SK-N-SH treated with all-trans-retinoic acid at 6 μM for 48 hours (cell line): ENCODE measurements at regions not wholly inside any gene's neighbourhood (a gene's known extent, or its start where the extent isn't known, plus 50 kb on each side); places are given as distances from the start of the nearest gene placed in this dataset.

ENCODE experiments used
- ATAC-seq: fragments of 200-7000 bp; cut with Tn5 transposase; 3 replicates; pipeline ENCODE4 v1.9.1; 2020; ENCODE audit warnings: mild to moderate bottlenecking, moderate library complexity
- ARNTL ChIP-seq: fragments of 450-650 bp; formaldehyde crosslinking; IDR thresholded peaks from 2 replicates; pipeline ENCODE4 v1.5.0; 2020; ENCODE audit warnings: low read depth, mild to moderate bottlenecking, moderate library complexity, borderline replicate concordance
- BACH2 ChIP-seq: fragments of 250-450 bp; sonication (Bioruptor Pico); IDR thresholded peaks from 2 replicates; pipeline ENCODE4 v1.9.0; 2021; ENCODE audit warnings: mild to moderate bottlenecking, borderline replicate concordance
- CSDC2 ChIP-seq: fragments of 250-450 bp; sonication (Bioruptor Pico); IDR thresholded peaks from 2 replicates; pipeline ENCODE4 v1.5.0; 2020; ENCODE audit warnings: mild to moderate bottlenecking, moderate library complexity
- ESRRG ChIP-seq: fragments of 250-450 bp; sonication (Bioruptor Pico); IDR thresholded peaks from 2 replicates; pipeline ENCODE4 v1.6.1; 2021; ENCODE audit warnings: mild to moderate bottlenecking
- ISL1 ChIP-seq: fragments of 250-450 bp; sonication (Bioruptor Pico); IDR thresholded peaks from 2 replicates; pipeline ENCODE4 v2.1.2; 2022; ENCODE audit warnings: mild to moderate bottlenecking, moderate library complexity
- OSR1 ChIP-seq: fragments of 250-450 bp; sonication (Bioruptor Pico); IDR thresholded peaks from 2 replicates; pipeline ENCODE4 v1.8.0; 2022; ENCODE audit warnings: moderate library complexity, mild to moderate bottlenecking, inconsistent platforms
- RARB ChIP-seq: fragments of 250-450 bp; sonication (Bioruptor Pico); IDR thresholded peaks from 2 replicates; pipeline ENCODE4 v1.8.0; 2021; ENCODE audit warnings: mild to moderate bottlenecking, moderate library complexity
- SNAI2 ChIP-seq: fragments of 250-450 bp; sonication (Bioruptor Pico); IDR thresholded peaks from 2 replicates; pipeline ENCODE4 v1.5.0; 2020; ENCODE audit warnings: mild to moderate bottlenecking, moderate library complexity
- TCF4 ChIP-seq: fragments of 250-450 bp; sonication (Bioruptor Pico); IDR thresholded peaks from 2 replicates; pipeline ENCODE4 v1.8.0; 2021; ENCODE audit warnings: mild to moderate bottlenecking, moderate library complexity, borderline replicate concordance
- TOX ChIP-seq: fragments of 250-450 bp; sonication (Bioruptor Pico); IDR thresholded peaks from 2 replicates; pipeline ENCODE4 v1.8.0; 2021; ENCODE audit warnings: mild to moderate bottlenecking, moderate library complexity, borderline replicate concordance
- ZC3H10 ChIP-seq: fragments of 250-450 bp; sonication (Bioruptor Pico); IDR thresholded peaks from 2 replicates; pipeline ENCODE4 v1.5.1; 2021; ENCODE audit warnings: mild to moderate bottlenecking, moderate library complexity
- ZFP3 ChIP-seq: fragments of 250-450 bp; sonication (Bioruptor Pico); IDR thresholded peaks from 2 replicates; pipeline ENCODE4 v1.5.0; 2020; ENCODE audit warnings: mild to moderate bottlenecking, moderate library complexity
- ZFP30 ChIP-seq: fragments of 450-650 bp; formaldehyde crosslinking; IDR thresholded peaks from 2 replicates; pipeline ENCODE4 v1.5.0; 2022; ENCODE audit warnings: mild to moderate bottlenecking, moderate library complexity
- ZNF565 ChIP-seq: fragments of 450-650 bp; formaldehyde crosslinking; conservative IDR thresholded peaks from 2 replicates; pipeline ENCODE4 v1.5.0; 2020; ENCODE audit warnings: low read depth, mild to moderate bottlenecking, moderate library complexity
- ZNF70 ChIP-seq: fragments of 450-650 bp; formaldehyde crosslinking; IDR thresholded peaks from 2 replicates; pipeline ENCODE4 v1.5.0; 2020; ENCODE audit warnings: mild to moderate bottlenecking, moderate library complexity
- ZNF8 ChIP-seq: fragments of 450-650 bp; formaldehyde crosslinking; IDR thresholded peaks from 2 replicates; pipeline ENCODE4 v1.5.0; 2020; ENCODE audit warnings: mild to moderate bottlenecking, moderate library complexity
- TF ChIP-seq, protein P1 (sequence below): fragments of 250-450 bp; sonication (Bioruptor Pico); IDR thresholded peaks from 2 replicates; pipeline ENCODE4 v1.5.1; 2021; ENCODE audit warnings: mild to moderate bottlenecking, moderate library complexity
- TF ChIP-seq, protein P2 (sequence below): fragments of 250-450 bp; sonication (Bioruptor Pico); IDR thresholded peaks from 2 replicates; pipeline ENCODE4 v1.5.0; 2020; ENCODE audit warnings: mild to moderate bottlenecking, moderate library complexity
- TF ChIP-seq, protein P3 (sequence below): fragments of 250-450 bp; sonication (Bioruptor Pico); IDR thresholded peaks from 2 replicates; pipeline ENCODE4 v1.8.0; 2021; ENCODE audit warnings: low read depth, mild to moderate bottlenecking, moderate library complexity, borderline replicate concordance

DNA sequence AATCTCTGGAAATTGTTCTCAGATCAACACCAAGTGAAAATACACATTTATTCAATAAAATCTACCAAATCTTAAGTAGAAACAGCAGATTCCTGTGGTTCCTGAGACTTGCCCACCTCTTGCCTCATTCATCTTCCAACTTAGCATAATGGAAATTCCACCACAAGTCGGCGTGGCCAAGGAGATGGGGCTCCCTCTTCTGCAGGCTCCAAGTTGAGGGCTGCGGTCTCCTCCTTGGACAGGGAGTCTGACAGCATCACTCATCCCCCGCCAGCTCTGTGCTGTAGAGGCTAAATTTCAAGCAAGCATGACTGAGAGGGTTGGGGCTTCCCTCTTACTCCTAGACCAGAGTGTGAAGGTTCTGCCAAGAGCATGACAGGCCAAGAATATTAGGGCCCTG lies 273.7 kb downstream of the DIRAS2 start:
- ATAC-seq: no peak
- TF ChIP-seq RARB (CRISPR knock-in tag): no peak
- no peak for TF ChIP-seq ZNF70 (CRISPR knock-in tag)
- TF ChIP-seq, all 23 proteins: peak for 0

DNA sequence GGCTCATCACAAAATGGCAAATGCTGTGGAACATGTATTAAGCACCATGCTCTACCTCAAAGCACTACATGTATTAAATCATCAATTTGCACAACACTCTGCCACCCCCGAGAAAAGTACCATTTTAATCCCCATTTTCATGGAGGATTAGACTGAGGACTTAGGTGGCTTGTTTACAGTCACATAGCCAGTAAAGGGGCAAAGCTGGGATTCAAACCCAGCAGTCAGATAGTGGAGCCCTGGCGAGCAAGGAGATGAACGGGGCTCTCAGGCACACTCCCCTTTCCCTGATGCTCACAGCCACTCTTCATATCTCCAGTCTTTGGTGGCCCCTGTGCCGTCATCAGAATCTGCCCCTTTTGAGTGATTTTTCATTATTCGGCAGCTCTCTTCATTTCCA lies 262.9 kb downstream of the DIRAS2 start:
- no peak for TF ChIP-seq BACH2 (CRISPR knock-in tag)
- ATAC-seq: no peak

DNA sequence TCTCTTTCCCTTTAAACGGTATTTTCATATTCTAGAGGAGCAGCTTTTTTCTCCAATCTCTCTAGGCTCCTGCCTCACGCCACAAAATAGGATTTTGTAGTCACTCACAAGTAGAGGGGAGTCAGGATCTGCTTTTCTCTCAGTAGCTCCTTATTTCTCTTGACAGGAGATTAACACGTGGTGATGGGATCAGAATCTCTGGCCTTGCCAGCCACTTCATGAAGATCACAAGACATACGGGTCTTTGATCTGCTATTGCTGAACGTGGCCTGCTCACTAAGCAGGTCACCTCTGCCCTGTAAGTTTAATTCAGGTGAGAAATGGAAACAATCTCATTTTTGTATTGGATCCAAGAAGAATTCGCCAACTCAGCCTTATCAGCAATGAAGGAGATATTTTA lies 257.5 kb downstream of the DIRAS2 start:
- TF ChIP-seq TCF4 (CRISPR knock-in tag) (no peak), SNAI2 (CRISPR knock-in tag) (no peak), OSR1 (CRISPR knock-in tag) (no peak), ZNF565 (CRISPR knock-in tag) (no peak), ESRRG (CRISPR knock-in tag) (no peak)
- TF ChIP-seq, protein P1, sequence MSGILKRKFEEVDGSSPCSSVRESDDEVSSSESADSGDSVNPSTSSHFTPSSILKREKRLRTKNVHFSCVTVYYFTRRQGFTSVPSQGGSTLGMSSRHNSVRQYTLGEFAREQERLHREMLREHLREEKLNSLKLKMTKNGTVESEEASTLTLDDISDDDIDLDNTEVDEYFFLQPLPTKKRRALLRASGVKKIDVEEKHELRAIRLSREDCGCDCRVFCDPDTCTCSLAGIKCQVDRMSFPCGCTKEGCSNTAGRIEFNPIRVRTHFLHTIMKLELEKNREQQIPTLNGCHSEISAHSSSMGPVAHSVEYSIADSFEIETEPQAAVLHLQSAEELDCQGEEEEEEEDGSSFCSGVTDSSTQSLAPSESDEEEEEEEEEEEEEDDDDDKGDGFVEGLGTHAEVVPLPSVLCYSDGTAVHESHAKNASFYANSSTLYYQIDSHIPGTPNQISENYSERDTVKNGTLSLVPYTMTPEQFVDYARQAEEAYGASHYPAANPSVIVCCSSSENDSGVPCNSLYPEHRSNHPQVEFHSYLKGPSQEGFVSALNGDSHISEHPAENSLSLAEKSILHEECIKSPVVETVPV: no peak
- ATAC-seq: no peak

DNA sequence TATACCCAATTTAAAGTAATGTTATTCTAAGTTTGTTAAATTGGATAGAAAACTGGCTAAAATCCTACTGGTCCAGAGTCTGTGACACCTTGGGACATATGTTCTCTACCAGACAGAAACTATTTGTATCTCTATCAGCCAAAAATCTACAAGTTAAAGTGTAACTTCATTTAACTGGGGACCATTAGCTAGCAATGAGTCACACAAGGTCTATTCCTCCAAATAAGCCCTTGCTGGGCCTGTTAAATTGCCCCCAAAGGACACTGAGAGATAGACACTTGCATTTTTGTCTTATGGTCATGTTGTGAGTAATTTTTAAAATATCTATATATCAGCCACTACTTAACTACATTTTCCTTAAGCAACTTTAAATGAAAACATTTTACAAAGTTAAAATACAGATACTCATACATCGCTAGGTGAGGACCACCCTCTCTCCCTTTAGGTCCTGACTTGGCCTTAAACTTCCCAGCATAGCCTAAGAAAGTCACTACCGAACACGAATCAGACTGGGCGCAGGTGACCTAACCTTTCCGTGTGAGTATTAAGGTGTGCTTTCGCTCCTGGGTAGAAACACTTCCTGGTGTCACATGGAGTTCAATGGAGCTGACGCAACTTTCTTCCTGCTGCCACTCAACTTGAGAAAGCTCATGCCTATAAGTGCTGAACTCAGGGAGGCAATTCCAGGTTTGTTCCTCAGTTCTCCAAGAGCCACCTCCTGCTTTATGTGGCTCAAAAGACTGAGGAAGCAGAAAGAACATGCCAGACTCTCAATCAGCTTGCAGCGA lies 249.1 kb downstream of the DIRAS2 start:
- ATAC-seq: no peak
- TF ChIP-seq, protein P2, sequence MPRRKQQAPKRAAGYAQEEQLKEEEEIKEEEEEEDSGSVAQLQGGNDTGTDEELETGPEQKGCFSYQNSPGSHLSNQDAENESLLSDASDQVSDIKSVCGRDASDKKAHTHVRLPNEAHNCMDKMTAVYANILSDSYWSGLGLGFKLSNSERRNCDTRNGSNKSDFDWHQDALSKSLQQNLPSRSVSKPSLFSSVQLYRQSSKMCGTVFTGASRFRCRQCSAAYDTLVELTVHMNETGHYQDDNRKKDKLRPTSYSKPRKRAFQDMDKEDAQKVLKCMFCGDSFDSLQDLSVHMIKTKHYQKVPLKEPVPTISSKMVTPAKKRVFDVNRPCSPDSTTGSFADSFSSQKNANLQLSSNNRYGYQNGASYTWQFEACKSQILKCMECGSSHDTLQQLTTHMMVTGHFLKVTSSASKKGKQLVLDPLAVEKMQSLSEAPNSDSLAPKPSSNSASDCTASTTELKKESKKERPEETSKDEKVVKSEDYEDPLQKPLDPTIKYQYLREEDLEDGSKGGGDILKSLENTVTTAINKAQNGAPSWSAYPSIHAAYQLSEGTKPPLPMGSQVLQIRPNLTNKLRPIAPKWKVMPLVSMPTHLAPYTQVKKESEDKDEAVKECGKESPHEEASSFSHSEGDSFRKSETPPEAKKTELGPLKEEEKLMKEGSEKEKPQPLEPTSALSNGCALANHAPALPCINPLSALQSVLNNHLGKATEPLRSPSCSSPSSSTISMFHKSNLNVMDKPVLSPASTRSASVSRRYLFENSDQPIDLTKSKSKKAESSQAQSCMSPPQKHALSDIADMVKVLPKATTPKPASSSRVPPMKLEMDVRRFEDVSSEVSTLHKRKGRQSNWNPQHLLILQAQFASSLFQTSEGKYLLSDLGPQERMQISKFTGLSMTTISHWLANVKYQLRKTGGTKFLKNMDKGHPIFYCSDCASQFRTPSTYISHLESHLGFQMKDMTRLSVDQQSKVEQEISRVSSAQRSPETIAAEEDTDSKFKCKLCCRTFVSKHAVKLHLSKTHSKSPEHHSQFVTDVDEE (CRISPR knock-in tag): no peak
- TF ChIP-seq ZFP3 (CRISPR knock-in tag) (no peak), ZFP30 (CRISPR knock-in tag) (no peak), CSDC2 (no peak), ZNF8 (CRISPR knock-in tag) (no peak), ZNF565 (CRISPR knock-in tag) (no peak), ZC3H10 (CRISPR knock-in tag) (no peak), ISL1 (no peak), TCF4 (CRISPR knock-in tag) (no peak)

DNA sequence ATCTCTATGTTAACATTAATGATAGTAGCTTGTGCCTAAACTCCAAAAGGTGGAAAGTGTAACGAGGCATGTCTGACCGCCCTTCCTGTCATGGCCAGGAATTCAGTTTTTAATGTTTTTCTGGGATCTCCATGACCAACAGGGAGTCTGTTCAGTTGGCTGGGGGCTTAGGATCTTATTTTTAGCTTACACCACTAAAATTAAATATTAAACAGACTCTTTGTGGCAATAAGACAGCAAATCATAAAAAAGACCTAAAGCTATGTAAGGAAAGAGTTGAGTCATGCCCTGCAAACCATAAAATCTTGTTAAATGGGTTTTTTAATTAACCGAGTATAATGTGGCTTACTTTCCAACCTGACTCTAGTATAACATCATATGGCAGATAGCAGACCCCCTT lies 247.8 kb downstream of the DIRAS2 start:
- no peak for ATAC-seq
- TF ChIP-seq TCF4 (CRISPR knock-in tag): no peak
- TF ChIP-seq ISL1: no peak
- TF ChIP-seq, protein P3, sequence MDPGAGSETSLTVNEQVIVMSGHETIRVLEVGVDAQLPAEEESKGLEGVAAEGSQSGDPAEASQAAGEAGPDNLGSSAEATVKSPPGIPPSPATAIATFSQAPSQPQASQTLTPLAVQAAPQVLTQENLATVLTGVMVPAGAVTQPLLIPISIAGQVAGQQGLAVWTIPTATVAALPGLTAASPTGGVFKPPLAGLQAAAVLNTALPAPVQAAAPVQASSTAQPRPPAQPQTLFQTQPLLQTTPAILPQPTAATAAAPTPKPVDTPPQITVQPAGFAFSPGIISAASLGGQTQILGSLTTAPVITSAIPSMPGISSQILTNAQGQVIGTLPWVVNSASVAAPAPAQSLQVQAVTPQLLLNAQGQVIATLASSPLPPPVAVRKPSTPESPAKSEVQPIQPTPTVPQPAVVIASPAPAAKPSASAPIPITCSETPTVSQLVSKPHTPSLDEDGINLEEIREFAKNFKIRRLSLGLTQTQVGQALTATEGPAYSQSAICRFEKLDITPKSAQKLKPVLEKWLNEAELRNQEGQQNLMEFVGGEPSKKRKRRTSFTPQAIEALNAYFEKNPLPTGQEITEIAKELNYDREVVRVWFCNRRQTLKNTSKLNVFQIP: no peak
- no peak for TF ChIP-seq CSDC2
- TF ChIP-seq TOX (CRISPR knock-in tag): no peak
- no peak for TF ChIP-seq ZFP3 (CRISPR knock-in tag)
- no peak for TF ChIP-seq ZFP30 (CRISPR knock-in tag)
- TF ChIP-seq SNAI2 (CRISPR knock-in tag): no peak
- no peak for TF ChIP-seq ARNTL (CRISPR knock-in tag)
- TF ChIP-seq, protein P1: no peak
- TF ChIP-seq, protein P2 (CRISPR knock-in tag): no peak
